Inflammatory macrophage (primary cell): ENCODE measurements at regions not wholly inside any gene's neighbourhood (a gene's known extent, or its start where the extent isn't known, plus 50 kb on each side); places are given as distances from the start of the nearest gene placed in this dataset.

Source experiments
- DNase-seq, 2 donors: peaks; one replicate each; pipeline ENCODE4 v3.0.0-alpha.2; 2020 to 2022

- DNase-seq = no peak
These were observed 257.6 kb downstream of the DLEU7 start for GRCh38 chr13:50585674-50586413.

GRCh38 chr13:50586414-50587083 is 256.9 kb downstream of the DLEU7 start:
- no peak for DNase-seq

- peak; percentile 34 to 42 for DNase-seq
These were observed 256.4 kb downstream of the DLEU7 start for GRCh38 chr13:50587115-50587514.

GRCh38 chr13:50587645-50588373 is 255.7 kb downstream of the DLEU7 start:
- peak; percentile 14 to 24 for DNase-seq

GRCh38 chr13:50588491-50589130 is 254.9 kb downstream of the DLEU7 start:
- DNase-seq = no peak

GRCh38 chr13:50589139-50589538 is 254.4 kb downstream of the DLEU7 start:
- DNase-seq = no peak

- no peak for DNase-seq
These were observed 253.8 kb downstream of the DLEU7 start for GRCh38 chr13:50589651-50590054.

GRCh38 chr13:50592412-50593155 is 250.9 kb downstream of the DLEU7 start:
- no peak for DNase-seq

- no peak for DNase-seq
These were observed 250.3 kb downstream of the DLEU7 start for GRCh38 chr13:50593207-50593606.

GRCh38 chr13:50594276-50595051 is 249.0 kb downstream of the DLEU7 start:
- DNase-seq = no peak

GRCh38 chr13:50595196-50595595 is 248.3 kb downstream of the DLEU7 start:
- no peak for DNase-seq

GRCh38 chr13:50596156-50596555 is 247.3 kb downstream of the DLEU7 start:
- DNase-seq = no peak

- no peak for DNase-seq
These were observed 246.7 kb downstream of the DLEU7 start for GRCh38 chr13:50596776-50597203.

GRCh38 chr13:50598338-50598737 is 245.2 kb downstream of the DLEU7 start:
- DNase-seq = no peak

- no peak for DNase-seq
These were observed 244.4 kb downstream of the DLEU7 start for GRCh38 chr13:50599046-50599445.

- DNase-seq = no peak
These were observed 243.6 kb downstream of the DLEU7 start for GRCh38 chr13:50599927-50600326.

- no peak for DNase-seq
These were observed 235.1 kb downstream of the DLEU7 start for GRCh38 chr13:50608370-50608769.

GRCh38 chr13:50609011-50609410 is 234.5 kb downstream of the DLEU7 start:
- DNase-seq = no peak

- DNase-seq = no peak
These were observed 233.3 kb downstream of the DLEU7 start for GRCh38 chr13:50610238-50610637.

GRCh38 chr13:50611117-50611781 is 232.2 kb downstream of the DLEU7 start:
- DNase-seq = no peak

GRCh38 chr13:50612717-50613116 is 230.8 kb downstream of the DLEU7 start:
- DNase-seq = no peak
